Uterus (tissue), 2 donors: ENCODE measurements at regions not wholly inside any gene's neighbourhood (a gene's known extent, or its start where the extent isn't known, plus 50 kb on each side); places are given as distances from the start of the nearest gene placed in this dataset.

Experiments
- POLR2A ChIP-seq, 2 donors: fragments of 450-650 bp; IDR thresholded peaks; one replicate each; pipeline ENCODE4 v1.6.1; 2016; ENCODE audit warnings: antibody characterized with exemption in 2 of 2, mild to moderate bottlenecking in 1 of 2, moderate library complexity in 1 of 2
- TF ChIP-seq, protein P1 (sequence below), 4 experiments: fragments of 200-600 bp in 2 of 4; fragments of 450-650 bp in 2 of 4; sonication (generic) in 2 of 4; IDR thresholded peaks; one replicate each; pipeline ENCODE4 v1.5.1; 2016 to 2019; ENCODE audit warnings: antibody characterized with exemption in 4 of 4, mild to moderate bottlenecking in 2 of 4, moderate library complexity in 1 of 4

- TF ChIP-seq, protein P1, sequence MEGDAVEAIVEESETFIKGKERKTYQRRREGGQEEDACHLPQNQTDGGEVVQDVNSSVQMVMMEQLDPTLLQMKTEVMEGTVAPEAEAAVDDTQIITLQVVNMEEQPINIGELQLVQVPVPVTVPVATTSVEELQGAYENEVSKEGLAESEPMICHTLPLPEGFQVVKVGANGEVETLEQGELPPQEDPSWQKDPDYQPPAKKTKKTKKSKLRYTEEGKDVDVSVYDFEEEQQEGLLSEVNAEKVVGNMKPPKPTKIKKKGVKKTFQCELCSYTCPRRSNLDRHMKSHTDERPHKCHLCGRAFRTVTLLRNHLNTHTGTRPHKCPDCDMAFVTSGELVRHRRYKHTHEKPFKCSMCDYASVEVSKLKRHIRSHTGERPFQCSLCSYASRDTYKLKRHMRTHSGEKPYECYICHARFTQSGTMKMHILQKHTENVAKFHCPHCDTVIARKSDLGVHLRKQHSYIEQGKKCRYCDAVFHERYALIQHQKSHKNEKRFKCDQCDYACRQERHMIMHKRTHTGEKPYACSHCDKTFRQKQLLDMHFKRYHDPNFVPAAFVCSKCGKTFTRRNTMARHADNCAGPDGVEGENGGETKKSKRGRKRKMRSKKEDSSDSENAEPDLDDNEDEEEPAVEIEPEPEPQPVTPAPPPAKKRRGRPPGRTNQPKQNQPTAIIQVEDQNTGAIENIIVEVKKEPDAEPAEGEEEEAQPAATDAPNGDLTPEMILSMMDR (IDR thresholded peaks at IDR 0.05): no peak
- no peak for TF ChIP-seq POLR2A (IDR thresholded peaks at IDR 0.05)
These were observed 98.9 kb upstream of the MAN2A1 start for GRCh38 chr5:109590799-109591198.
